GM12801 (cell line): ENCODE measurements at regions not wholly inside any gene's neighbourhood (a gene's known extent, or its start where the extent isn't known, plus 50 kb on each side); places are given as distances from the start of the nearest gene placed in this dataset.

Experiments
- TF ChIP-seq, protein P1 (sequence below): IDR thresholded peaks from one replicate; pipeline ENCODE4 v1.5.1; 2011; ENCODE audit warnings: control low read depth; ENCODE audit not compliant: insufficient read length; ENCODE audit errors: extremely low read depth

DNA sequence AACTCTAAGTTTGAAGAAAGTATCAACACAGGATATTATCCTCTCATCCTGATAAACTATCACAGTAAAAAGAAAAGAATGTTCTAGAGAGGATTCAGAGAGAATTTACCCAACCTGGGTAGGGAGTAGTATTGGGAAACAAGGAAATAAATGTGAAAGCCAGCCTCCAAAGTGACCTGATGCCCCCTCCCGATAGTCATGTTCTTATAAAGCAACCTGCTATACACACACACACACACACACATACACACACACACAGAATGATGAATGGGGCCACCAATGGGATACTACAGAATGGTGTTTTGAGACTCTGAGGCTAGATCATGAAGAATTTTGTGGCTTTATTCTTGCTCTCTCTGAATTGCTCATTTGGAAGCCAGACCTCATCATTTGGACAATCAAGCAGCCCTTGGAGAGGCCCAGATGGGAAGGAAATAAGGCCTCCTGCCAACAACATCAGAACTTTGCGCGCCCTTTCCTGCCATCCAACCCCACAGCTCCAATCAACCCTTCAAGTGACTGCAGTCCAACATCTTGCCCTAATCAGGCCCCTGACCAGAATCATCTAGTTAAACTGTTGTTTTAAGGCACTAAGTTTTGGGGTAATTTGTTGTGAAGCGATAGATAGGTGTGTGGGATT is 807.9 kb upstream of the ARGLU1 start:
- TF ChIP-seq, protein P1, sequence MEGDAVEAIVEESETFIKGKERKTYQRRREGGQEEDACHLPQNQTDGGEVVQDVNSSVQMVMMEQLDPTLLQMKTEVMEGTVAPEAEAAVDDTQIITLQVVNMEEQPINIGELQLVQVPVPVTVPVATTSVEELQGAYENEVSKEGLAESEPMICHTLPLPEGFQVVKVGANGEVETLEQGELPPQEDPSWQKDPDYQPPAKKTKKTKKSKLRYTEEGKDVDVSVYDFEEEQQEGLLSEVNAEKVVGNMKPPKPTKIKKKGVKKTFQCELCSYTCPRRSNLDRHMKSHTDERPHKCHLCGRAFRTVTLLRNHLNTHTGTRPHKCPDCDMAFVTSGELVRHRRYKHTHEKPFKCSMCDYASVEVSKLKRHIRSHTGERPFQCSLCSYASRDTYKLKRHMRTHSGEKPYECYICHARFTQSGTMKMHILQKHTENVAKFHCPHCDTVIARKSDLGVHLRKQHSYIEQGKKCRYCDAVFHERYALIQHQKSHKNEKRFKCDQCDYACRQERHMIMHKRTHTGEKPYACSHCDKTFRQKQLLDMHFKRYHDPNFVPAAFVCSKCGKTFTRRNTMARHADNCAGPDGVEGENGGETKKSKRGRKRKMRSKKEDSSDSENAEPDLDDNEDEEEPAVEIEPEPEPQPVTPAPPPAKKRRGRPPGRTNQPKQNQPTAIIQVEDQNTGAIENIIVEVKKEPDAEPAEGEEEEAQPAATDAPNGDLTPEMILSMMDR: no peak

DNA sequence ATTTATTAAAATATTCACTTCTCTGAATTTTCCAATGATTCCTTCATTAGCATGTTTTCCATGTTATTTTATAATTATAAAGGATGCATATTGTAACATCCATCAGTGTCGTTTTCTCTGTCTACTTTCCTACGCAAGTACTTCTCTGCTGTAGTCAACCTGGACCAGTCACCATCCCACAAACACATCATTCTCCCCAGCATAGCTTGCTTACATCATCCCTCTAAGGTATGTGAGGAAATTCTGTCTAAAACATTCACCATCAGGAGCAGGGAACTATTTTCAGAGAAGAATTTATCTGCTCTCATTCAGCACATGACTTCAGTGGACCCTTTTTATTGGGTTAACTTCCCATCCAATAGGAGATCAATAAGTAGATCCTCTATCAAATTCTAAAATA is 806.1 kb upstream of the ARGLU1 start:
- TF ChIP-seq, protein P1: no peak

DNA sequence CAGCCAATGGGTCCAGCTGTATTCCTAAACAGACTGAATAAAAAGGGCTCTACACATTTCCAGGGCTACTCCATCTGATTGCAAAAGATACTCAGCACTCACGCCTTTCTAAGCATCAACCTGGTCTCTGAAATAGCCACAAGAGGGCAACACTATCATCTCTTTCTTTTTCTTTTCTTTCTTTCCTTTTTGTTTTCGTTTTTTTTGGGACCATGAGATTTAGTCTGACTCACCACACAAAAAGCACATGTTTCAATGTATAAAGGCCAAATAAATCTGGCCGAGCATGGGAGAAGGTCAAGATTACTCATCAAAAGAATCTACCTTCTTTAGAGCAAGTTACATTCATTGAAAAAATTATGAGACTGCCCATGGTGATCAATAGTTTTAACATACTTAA is 805.6 kb upstream of the ARGLU1 start:
- TF ChIP-seq, protein P1: no peak

DNA sequence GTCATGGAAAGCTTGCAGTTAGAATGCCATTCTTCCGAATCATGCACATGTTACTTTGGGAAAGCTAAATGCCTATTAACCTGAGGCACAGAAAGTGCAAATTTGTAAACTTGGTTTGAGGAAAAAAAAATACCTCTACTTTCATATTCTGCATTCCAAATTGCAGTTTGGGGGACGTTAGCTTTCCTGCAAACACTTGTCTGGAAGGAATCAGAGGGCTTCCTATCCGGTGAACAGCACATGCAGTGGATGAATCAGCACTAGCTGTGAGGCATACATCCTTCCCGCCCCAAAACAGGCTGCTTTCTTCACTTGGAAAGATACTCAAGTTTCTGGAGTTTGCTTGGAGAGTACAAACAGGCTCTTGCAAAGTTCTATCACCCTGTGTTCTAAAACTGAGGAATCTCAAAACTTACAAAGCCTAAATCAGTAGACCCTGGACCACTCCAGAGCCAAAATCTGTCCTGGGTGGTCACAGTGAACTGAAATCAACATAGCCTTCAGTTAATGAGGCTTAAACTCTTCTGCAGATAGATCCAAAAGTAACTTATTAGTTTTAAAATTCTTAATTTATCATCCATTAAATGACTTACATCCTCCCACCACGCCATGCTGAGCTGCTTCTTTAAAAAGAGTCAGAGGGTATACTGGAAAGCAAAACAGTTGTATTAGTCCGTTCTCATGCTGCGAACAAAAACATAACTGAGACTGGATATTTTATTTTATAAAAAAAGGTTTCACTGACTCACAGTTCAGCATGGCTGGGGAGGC is 802.3 kb upstream of the ARGLU1 start:
- TF ChIP-seq, protein P1: no peak

DNA sequence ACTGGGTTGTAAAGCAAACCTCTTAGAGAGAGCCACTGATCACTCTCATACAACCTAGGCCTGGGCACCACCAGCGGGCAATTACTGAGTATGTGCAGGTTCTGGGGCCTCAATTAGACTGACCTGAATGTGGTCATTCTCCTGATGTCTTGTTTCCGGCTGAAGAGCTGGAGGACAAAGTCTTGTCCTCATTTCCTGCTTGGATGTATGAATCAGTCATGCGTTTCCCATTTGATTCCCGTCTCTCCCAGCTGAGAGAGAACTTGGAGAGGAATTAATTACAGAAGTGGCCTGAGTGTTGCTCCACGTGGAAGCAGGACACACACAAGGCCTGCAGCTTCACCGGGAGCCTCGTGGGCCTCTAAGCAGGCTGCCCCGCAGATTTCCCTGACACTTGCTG is 799.3 kb upstream of the ARGLU1 start:
- TF ChIP-seq, protein P1: no peak

DNA sequence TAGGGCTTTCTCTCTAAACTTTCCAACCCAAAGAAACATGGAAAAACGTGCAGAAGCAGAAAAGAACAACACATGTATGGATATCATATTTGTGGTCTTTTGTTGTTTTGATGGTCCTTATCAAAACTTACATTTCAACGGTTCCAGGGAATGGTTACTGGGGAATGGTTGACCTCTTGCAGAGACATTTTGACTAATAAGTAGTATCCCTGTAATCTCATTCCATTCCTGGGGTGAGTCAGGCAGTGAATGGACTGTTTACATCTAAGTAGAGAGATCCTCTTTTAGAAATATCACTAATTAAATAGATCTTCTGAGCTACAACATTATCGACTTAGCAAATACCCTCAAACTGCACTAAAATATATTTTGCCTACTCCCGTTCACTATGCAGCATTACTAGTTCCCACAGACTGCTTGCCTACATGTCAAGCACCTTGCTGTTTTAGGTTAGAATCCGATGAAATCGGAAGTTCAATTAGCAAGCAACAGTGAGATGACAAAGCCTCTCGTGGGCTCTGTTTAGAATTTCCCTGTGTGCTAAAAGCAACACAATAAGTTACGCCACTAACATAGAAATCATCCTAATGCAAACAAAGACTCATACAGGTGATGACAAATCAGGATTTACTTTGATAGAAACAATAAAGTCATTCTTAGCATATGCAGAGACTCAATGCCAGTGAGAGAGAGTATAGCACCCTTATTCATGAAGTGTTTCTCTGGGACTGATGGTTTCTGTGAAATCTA is 797.7 kb upstream of the ARGLU1 start:
- TF ChIP-seq, protein P1: no peak

DNA sequence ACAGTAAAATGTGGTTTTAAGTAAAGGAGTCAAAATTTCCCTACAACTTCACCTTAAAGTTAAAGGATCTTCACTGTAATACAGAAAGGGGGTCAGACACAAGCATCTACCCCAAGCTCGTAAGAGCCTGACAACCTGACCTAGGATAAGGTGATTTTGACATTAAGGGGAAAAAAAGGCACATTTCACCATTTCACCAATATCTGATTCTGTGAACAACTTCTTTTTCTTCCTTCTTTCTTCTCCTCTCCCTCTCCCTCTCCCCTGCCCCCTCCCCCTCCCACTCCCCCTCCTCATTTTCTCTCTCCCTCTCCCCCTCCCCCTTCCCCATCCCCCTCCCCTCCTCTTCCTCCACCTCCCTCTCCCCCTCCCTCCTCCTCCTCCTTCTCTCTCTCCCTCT is 796.7 kb upstream of the ARGLU1 start:
- TF ChIP-seq, protein P1: no peak
